NCI-H446 (cell line): ENCODE measurements at regions not wholly inside any gene's neighbourhood (a gene's known extent, or its start where the extent isn't known, plus 50 kb on each side); places are given as distances from the start of the nearest gene placed in this dataset.

Source experiments
- DNase-seq, 2 experiments: peaks; one replicate each; lab custom pipeline; 2025; lab: John Stamatoyannopoulos, UW

- DNase-seq: no peak
Observed at GRCh38 chr7:136066304-136067143, 89.4 kb upstream of the MTPN start.

- no peak for DNase-seq
Observed at GRCh38 chr7:136064627-136065237, 87.6 kb upstream of the MTPN start.

DNA sequence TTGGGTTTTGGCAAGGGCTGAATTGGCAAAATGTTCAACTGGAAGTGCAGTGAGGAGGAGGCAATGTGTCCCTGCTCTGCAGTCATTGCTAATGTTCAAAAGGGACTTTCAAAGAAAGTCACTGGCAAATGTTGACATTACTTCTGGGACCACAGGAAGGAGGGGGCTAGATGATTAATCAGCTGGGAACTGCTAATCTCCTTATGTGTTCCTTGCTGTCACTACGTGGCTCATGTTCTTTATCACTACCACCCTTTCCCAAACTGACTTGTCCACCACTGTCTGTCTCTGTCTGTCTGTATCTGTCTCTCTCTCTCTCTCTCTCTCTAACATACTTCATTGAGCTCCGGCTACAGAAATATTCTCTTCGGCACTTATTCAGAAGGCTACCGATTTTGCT lies 86.9 kb upstream of the MTPN start:
- DNase-seq: no peak

DNA sequence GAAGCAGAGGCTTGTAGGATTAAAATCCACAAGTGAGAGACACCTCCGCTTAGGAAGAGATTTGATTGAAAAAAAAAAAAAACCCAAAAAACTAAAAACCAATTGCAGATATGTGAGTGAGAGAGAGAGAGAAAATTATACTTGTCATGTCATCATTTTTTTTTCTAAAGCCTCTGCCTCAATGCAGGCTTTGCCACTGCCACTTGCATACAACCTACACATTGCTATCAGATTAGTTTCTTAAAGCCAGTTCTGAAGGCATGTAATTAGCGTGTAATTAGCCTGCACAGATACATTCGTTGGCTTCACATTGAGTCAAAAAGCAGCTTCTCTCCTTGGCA lies 86.1 kb upstream of the MTPN start:
- no peak for DNase-seq

- no peak for DNase-seq
Observed at GRCh38 chr7:136062625-136063325, 85.6 kb upstream of the MTPN start.

- DNase-seq: no peak
Observed at GRCh38 chr7:136061433-136061832, 84.3 kb upstream of the MTPN start.

GRCh38 chr7:136058546-136058945 lies 81.4 kb upstream of the MTPN start:
- no peak for DNase-seq

GRCh38 chr7:136057509-136057908 lies 80.3 kb upstream of the MTPN start:
- DNase-seq: no peak

DNA sequence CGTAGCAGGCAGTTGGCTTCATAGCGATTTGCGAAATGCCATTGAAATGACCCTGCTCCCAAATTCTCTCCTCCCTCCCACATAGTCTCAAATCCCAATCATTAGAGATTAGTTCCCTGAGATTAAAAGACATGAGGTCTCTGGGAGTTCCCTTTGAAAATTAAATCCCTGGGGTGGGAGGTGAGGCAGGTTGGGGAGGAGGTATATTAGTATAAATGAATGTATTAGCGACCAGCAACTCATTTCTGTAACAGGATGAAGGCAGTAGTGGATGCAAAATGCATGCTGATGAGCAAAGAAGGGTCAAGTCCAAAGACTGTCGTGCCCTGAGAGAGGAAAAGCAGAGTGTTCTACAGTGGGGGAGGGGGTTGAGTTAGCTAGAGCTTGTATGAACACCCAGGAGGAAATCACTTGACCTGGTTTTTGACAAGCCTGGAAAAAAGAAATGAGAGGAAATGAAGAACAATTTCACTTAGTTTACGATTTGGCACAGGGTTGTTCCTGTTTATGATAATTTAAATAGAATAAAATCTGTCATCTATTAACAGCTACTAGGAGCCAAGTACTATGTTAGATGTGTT lies 79.6 kb upstream of the MTPN start:
- no peak for DNase-seq

DNA sequence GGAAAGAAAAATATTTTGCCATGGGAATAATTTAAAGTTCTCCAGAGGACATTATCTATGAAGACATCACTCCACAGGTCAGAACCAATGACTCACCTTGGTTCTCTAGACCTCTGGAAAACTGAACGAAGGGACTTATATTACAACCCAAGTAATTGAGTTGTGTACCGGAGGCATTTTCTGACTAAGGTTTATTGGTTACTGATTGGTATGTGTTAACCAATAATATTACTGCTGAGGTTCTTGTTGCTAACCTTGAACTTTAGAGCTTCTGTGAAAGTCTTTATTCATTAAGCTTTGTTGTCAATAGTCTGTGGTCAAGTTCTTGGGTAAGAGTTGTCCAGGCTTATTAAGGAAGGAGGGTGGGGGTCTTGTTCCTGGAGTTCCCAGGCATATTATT lies 78.1 kb upstream of the MTPN start:
- DNase-seq: no peak

- no peak for DNase-seq
Observed at GRCh38 chr7:136053689-136054485, 76.7 kb upstream of the MTPN start.

- no peak for DNase-seq
Observed at GRCh38 chr7:136051203-136051928, 74.2 kb upstream of the MTPN start.

GRCh38 chr7:136050462-136050847 lies 73.3 kb upstream of the MTPN start:
- no peak for DNase-seq

- no peak for DNase-seq
Observed at GRCh38 chr7:136049818-136050461, 72.8 kb upstream of the MTPN start.

GRCh38 chr7:136049117-136049516 lies 72.0 kb upstream of the MTPN start:
- DNase-seq: no peak

GRCh38 chr7:136046548-136046947 lies 69.4 kb upstream of the MTPN start:
- DNase-seq: no peak

DNA sequence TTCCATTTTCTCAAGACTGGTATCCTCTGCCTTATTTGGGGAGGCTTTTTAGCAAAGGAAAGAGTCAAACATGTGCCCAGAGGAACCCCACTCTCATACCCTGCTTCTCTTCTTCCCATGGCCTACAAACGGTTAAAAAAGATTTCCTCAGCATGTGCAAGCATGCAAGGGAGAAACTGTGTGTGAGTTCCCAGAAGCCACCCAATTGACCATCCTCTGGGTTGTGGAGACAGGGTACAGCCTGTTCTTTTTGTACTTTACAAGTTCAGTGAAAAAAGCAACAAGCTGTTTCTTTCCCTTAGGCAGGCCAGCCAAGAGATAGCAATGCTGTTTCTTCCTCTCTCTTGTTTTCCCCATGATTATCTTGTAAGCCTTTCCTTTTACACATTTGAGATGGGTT lies 68.8 kb upstream of the MTPN start:
- no peak for DNase-seq

DNA sequence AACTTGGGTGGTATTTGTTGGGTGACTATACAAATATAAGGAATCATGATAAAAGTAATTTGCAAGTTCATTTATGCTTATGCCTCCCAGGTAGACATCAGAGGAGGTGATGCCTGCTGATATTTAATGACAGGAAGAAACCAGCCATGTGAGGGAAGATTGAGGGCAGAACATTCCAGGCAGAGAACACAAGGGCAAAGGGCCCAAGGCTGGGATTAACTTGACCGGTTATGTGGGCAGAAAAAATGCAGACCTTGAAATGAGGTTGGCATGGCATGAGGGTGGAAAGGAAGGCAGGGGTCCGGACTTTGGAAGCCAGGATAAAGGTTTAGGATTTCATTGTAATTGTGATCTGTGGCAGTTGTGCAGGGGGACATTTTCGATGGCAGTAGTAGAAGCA lies 68.0 kb upstream of the MTPN start:
- DNase-seq: no peak

GRCh38 chr7:136039577-136040345 lies 62.6 kb upstream of the MTPN start:
- DNase-seq: no peak

- no peak for DNase-seq
Observed at GRCh38 chr7:136036336-136036735, 59.2 kb upstream of the MTPN start.
